MM.1S (cell line): ENCODE measurements at regions not wholly inside any gene's neighbourhood (a gene's known extent, or its start where the extent isn't known, plus 50 kb on each side); places are given as distances from the start of the nearest gene placed in this dataset.

Experiments used
- CTCF ChIP-seq: fragments of 300-600 bp; sonication (generic); IDR thresholded peaks from 2 replicates; pipeline ENCODE4 v1.5.1; 2016; ENCODE audit warnings: antibody characterized with exemption, low read length, mixed read lengths
- EZH2 ChIP-seq: fragments of 300-600 bp; sonication (generic); optimal IDR thresholded peaks from 2 replicates; pipeline ENCODE3; 2017; ENCODE audit warnings: low read depth, mild to moderate bottlenecking, antibody characterized with exemption, low read length, mixed read lengths

- TF ChIP-seq CTCF (no peak), EZH2 (no peak)
Measured at GRCh38 chr2:12436935-12437561, 279.7 kb upstream of the TRIB2 start.
